Mesendoderm (in vitro differentiated cells): ENCODE measurements at regions not wholly inside any gene's neighbourhood (a gene's known extent, or its start where the extent isn't known, plus 50 kb on each side); places are given as distances from the start of the nearest gene placed in this dataset.

ENCODE experiments used
- DNase-seq: peaks from one replicate; pipeline ENCODE4 v3.0.0; 2013
- H2AK5ac ChIP-seq: 2 replicates; pipeline ENCODE4 v1.6.1; 2013; ENCODE audit warnings: low read length, inconsistent platforms
- H2BK120ac ChIP-seq: 2 replicates; pipeline ENCODE4 v1.6.1; 2013; ENCODE audit warnings: low read depth, mild to moderate bottlenecking, low read length, moderate library complexity, mixed read lengths
- H2BK15ac ChIP-seq: replicated peaks from 2 replicates; pipeline ENCODE4 v1.6.1; 2013; ENCODE audit warnings: low read depth, mild to moderate bottlenecking, moderate library complexity
- H2BK5ac ChIP-seq: 2 replicates; pipeline ENCODE4 v1.6.1; 2013; ENCODE audit warnings: low read length, inconsistent platforms
- H3K18ac ChIP-seq: 2 replicates; pipeline ENCODE4 v1.6.1; 2013; ENCODE audit warnings: mild to moderate bottlenecking, low read length, mixed read lengths
- H3K23ac ChIP-seq: one replicate; pipeline ENCODE4 v1.6.1; 2013; ENCODE audit warnings: low read length
- H3K27ac ChIP-seq: 2 replicates; pipeline ENCODE4 v1.5.1; 2013; ENCODE audit warnings: low read depth, mild to moderate bottlenecking, inconsistent platforms, low read length, moderate library complexity
- H3K27me3 ChIP-seq: 2 replicates; pipeline ENCODE4 v1.6.1; 2013; ENCODE audit warnings: low read length, control low read depth, mild to moderate bottlenecking, inconsistent platforms; ENCODE audit not compliant: insufficient read depth, poor library complexity
- H3K36me3 ChIP-seq: 2 replicates; pipeline ENCODE4 v1.6.1; 2013; ENCODE audit warnings: low read length, inconsistent platforms; ENCODE audit not compliant: control insufficient read depth, insufficient read depth
- H3K4ac ChIP-seq: one replicate; pipeline ENCODE4 v1.6.1; 2013; ENCODE audit warnings: low read depth, mild to moderate bottlenecking, low read length, moderate library complexity
- H3K4me1 ChIP-seq: 2 replicates; pipeline ENCODE4 v1.6.1; 2013; ENCODE audit warnings: low read depth, low read length, inconsistent platforms; ENCODE audit not compliant: control insufficient read depth
- H3K4me2 ChIP-seq: 2 replicates; pipeline ENCODE4 v1.6.1; 2013; ENCODE audit warnings: low read length
- H3K4me3 ChIP-seq: 2 replicates; pipeline ENCODE4 v1.5.1; 2013; ENCODE audit warnings: mild to moderate bottlenecking, low read length
- H3K56ac ChIP-seq: one replicate; pipeline ENCODE4 v1.6.1; 2013; ENCODE audit warnings: low read length
- H3K79me1 ChIP-seq: 2 replicates; pipeline ENCODE4 v1.6.1; 2013; ENCODE audit warnings: low read length, inconsistent platforms
- H3K79me2 ChIP-seq: 2 replicates; pipeline ENCODE4 v1.6.1; 2013; ENCODE audit warnings: mild to moderate bottlenecking, low read length; ENCODE audit not compliant: control insufficient read depth, insufficient read depth
- H3K9ac ChIP-seq: 2 replicates; pipeline ENCODE4 v1.6.1; 2013; ENCODE audit warnings: low read length, inconsistent platforms
- H4K5ac ChIP-seq: one replicate; pipeline ENCODE4 v1.6.1; 2013; ENCODE audit warnings: low read length
- H4K8ac ChIP-seq: one replicate; pipeline ENCODE4 v1.6.1; 2013; ENCODE audit warnings: low read depth, mild to moderate bottlenecking, control low read depth, low read length, moderate library complexity
- WGBS: extraction: QIAGEN DNeasy Blood & Tissue Kit; methylation state at CpG from one replicate; pipeline ENCODE4 v1.1.7; 2013; ENCODE audit warnings: low lambda C conversion rate, missing lambda C conversion rate; ENCODE audit not compliant: insufficient coverage; ENCODE audit errors: extremely low coverage; 5-methylcytosine and 5-hydroxymethylcytosine counted together

GRCh38 chr19:31089681-31090080, 259.6 kb downstream of the TSHZ3 start:
- Histone ChIP-seq H2BK15ac (no peak overlapping the region), H4K5ac (no peak overlapping the region), H3K79me1 (no peaks in the 10 kb centered on the region), H3K18ac (no peak overlapping the region), H3K27ac (no peak overlapping the region), H3K79me2 (no peaks in the 10 kb centered on the region), H2BK120ac (no peak overlapping the region), H3K56ac (no peak overlapping the region), H3K4ac (no peak overlapping the region), H4K8ac (no peak overlapping the region), H2BK5ac (no peak overlapping the region), H3K27me3 (no peaks in the 10 kb centered on the region), H3K36me3 (no peaks in the 10 kb centered on the region), H2AK5ac (no peak overlapping the region), H3K4me2 (no peak overlapping the region), H3K23ac (no peak overlapping the region), H3K4me3 (no peak overlapping the region), H3K4me1 (no peaks in the 10 kb centered on the region), H3K9ac (no peak overlapping the region)
- no peak for DNase-seq
- no CpG with 5 or more reads among the region's 5 CpGs for WGBS

DNA sequence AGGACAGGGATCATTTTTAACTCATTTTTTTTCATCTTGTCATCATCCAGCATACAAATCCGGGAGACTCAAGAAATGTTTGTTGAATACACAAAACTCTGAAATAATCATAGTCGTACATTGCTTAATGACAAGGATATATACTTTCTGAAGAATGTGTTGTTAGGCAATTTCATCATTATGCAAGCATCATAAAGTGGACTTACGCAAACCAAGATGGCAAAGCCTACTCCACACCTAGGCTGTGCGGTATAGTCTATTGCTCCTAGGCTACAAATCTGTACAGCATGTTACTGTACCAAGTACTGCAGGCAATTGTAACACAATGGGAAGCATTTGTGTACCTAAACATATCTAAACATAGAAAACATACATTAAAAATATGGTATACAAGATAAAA, 264.1 kb downstream of the TSHZ3 start:
- Histone ChIP-seq H2BK15ac (no peak overlapping the region), H3K27me3 (no peaks in the 10 kb centered on the region), H3K56ac (no peak overlapping the region), H3K18ac (no peak overlapping the region), H3K4me3 (no peak overlapping the region), H3K79me2 (no peaks in the 10 kb centered on the region), H3K79me1 (no peaks in the 10 kb centered on the region), H3K27ac (no peak overlapping the region), H2BK120ac (no peak overlapping the region), H3K9ac (no peak overlapping the region), H4K8ac (no peak overlapping the region), H3K4me2 (no peak overlapping the region), H3K4ac (no peak overlapping the region), H2BK5ac (no peak overlapping the region), H3K36me3 (no peaks in the 10 kb centered on the region), H4K5ac (no peak overlapping the region), H3K4me1 (no peaks in the 10 kb centered on the region), H2AK5ac (no peak overlapping the region), H3K23ac (no peak overlapping the region)
- no CpG with 5 or more reads among the region's 4 CpGs for WGBS
- no peak for DNase-seq

DNA sequence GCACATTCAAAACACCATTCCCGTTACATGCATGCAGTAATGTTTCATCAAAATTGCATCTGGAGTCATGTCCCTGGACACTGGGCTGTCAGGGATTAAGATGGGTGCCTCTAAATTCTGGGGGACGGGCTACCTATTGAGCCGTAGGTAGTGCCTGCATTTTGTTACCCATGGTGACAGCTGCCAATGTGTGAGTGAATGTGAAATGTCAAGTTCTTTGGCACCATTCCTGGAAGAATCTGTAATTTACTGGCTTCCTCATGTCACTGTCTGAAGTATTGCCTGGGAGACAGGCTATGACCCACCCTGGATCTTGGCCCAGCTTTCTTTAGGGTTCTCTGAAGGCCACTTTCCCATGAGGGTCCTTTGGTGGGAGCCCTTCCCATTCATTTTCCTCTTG, 266.1 kb downstream of the TSHZ3 start:
- H2AK5ac ChIP-seq, result no peak overlapping the region
- no CpG with 5 or more reads among the region's 3 CpGs for WGBS
- no peak overlapping the region for H3K27ac ChIP-seq
- no peak overlapping the region for H3K56ac ChIP-seq
- no peak overlapping the region for H2BK5ac ChIP-seq
- no peaks in the 10 kb centered on the region for H3K79me2 ChIP-seq
- H3K79me1 ChIP-seq, result no peaks in the 10 kb centered on the region
- H3K36me3 ChIP-seq, result no peaks in the 10 kb centered on the region
- no peak overlapping the region for H3K23ac ChIP-seq
- no peak overlapping the region for H3K4me3 ChIP-seq
- no peaks in the 10 kb centered on the region for H3K27me3 ChIP-seq
- H2BK15ac ChIP-seq, result no peak overlapping the region
- no peak overlapping the region for H3K4ac ChIP-seq
- no peak overlapping the region for H3K18ac ChIP-seq
- DNase-seq, result no peak
- H3K4me2 ChIP-seq, result no peak overlapping the region
- no peak overlapping the region for H3K9ac ChIP-seq
- no peak overlapping the region for H4K5ac ChIP-seq
- H3K4me1 ChIP-seq, result no peaks in the 10 kb centered on the region
- H2BK120ac ChIP-seq, result no peak overlapping the region
- no peak overlapping the region for H4K8ac ChIP-seq

DNA sequence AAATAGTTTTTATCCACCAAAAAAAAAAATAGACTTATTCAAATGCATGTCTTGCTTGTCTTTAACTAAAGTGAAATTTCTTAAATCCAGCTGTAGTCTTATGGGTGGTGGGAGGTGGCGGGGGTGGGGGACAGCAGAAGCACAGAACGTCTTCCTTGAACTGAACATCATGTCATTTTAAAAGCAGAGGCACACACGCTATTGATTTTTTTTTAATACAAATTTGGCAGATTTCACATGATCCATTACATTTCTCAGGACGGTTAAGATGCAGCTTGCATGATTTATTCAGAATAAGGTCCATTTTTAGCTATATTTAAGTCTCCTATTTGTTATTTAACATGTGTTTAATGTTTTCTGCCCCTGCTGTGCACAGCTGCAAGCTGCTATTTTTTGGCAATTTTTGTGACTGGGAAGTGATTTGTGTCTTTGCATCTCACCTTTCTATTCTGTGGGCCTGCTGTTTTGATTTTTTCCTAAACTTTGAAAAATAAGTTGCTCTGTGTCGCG, 274.0 kb downstream of the TSHZ3 start:
- Histone ChIP-seq H3K4me1 (peaks cover 1% of the 10 kb centered on the region), H3K23ac (no peak overlapping the region), H2AK5ac (no peak overlapping the region), H3K9ac (no peak overlapping the region), H3K4ac (no peak overlapping the region), H3K56ac (no peak overlapping the region), H2BK5ac (no peak overlapping the region), H3K4me2 (no peak overlapping the region), H3K79me2 (no peaks in the 10 kb centered on the region), H3K79me1 (no peaks in the 10 kb centered on the region), H3K18ac (no peak overlapping the region), H3K27me3 (no peaks in the 10 kb centered on the region), H2BK15ac (no peak overlapping the region), H2BK120ac (no peak overlapping the region), H3K4me3 (no peak overlapping the region), H4K8ac (no peak overlapping the region), H3K36me3 (no peaks in the 10 kb centered on the region), H4K5ac (no peak overlapping the region), H3K27ac (no peak overlapping the region)
- no peak for DNase-seq
- WGBS, result no CpG with 5 or more reads among the region's 6 CpGs

DNA sequence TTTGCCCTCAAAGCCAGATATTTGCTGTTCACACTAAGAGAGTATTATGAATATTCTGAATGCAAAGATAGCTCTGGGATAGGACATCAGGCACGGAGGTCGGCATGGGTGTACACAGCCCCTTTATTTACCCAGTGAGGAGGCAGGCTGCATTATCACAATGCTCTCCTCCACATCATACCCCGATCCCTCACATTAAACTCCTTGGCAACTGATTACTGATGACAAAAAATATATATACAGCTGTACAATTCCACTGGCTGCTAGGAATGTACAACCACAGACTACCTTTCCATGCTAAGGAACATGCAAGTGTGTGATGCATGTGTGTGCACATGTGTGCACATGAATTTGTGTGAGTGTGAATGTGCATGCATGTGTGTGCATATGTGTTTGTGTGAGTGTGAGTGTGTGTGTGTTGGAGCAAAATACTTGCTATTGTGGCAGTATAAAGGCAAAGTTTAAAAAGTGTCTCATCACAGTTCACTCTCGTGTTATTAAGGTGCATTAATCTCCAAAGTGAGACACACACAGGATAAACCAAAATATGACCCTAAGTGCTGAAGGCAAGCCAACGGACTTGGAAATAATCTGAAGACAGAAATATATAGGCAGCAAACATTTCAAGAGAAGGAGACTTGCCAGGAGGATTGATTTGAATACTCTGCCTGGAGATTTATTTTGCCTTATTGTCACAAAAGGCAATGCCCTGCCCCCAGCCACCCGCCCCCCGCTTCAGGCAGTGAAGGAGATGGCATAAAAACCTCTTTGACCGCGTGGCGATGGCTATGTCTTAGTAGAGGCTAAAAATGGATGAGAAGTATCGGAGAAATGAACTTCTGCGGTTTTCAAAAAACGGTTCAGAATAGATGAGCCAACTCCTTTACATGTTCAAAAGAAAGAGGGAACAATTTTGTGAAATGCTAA, 274.8 kb downstream of the TSHZ3 start:
- Histone ChIP-seq H2AK5ac (no peak overlapping the region), H3K4ac (no peak overlapping the region), H3K27ac (no peak overlapping the region), H4K5ac (no peak overlapping the region), H3K27me3 (no peaks in the 10 kb centered on the region), H3K9ac (no peak overlapping the region), H3K23ac (no peak overlapping the region), H2BK15ac (no peak overlapping the region), H3K56ac (no peak overlapping the region), H3K36me3 (no peaks in the 10 kb centered on the region), H3K4me3 (no peak overlapping the region), H4K8ac (no peak overlapping the region), H3K18ac (no peak overlapping the region), H2BK5ac (no peak overlapping the region), H3K79me1 (no peaks in the 10 kb centered on the region), H3K4me1 (peaks cover 1% of the 10 kb centered on the region), H3K4me2 (no peak overlapping the region), H3K79me2 (no peaks in the 10 kb centered on the region), H2BK120ac (no peak overlapping the region)
- WGBS, result no CpG with 5 or more reads among the region's 13 CpGs
- no peak for DNase-seq
